ENCODE measurements at regions not wholly inside any gene's neighbourhood (a gene's known extent, or its start where the extent isn't known, plus 50 kb on each side); places are given as distances from the start of the nearest gene placed in this dataset.

DNA sequence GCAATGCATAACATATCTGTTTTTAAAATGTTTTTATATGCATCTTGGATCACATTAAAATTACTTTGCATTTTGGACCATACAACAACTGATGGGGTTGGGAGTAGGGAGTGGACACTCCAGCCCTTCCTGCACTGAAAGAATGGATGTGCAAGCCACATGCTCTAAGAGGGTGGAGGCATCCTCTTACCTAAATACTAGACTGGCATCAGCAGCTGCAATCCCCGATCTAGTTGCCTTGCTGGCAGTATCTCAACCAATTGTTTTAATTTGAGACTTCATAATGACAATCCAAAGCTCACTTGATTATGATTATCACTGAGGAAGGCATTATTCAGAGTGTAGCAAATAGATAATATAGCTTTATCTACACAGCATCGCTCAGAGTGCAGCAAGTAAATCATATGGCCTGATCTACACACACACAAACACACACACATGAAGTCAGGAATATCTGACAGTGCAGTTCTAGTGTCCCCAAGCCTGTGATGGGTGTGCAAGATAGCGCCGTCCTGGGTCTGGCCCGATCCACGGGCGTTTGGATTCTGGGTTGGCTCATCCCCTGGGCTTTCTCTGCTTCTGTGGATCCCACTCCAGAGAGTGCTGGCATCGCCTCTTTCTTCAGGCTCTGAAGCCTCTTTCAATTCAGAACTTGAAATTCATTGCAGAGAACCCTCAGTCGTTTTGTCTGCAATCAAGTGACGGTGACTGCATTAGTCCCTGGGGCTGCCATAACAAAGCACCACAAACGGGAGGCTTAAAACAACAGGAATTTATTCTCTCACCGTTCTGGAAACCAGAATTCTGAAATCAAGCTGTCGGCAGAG, 181.3 kb downstream of the ETS2 start:
- ChIA-PET CTCF (no interaction called here), POLR2A (no interaction called here)
- no peaks in the 10 kb centered on the region for H3K27me3 ChIP-seq (ENCODE audit: control insufficient read depth in 2 of 2, insufficient read depth in 2 of 2, low read length in 2 of 2)
- H3K79me2 ChIP-seq (ENCODE audit: control insufficient read depth, insufficient read depth, low read length), result no peaks in the 10 kb centered on the region
- peaks cover 32% of the 10 kb centered on the region for H3K4me1 ChIP-seq (ENCODE audit: control insufficient read depth, extremely low read depth, insufficient read depth, low read length)
- no TSS peak for BruUV-seq (replicated peaks)
- H3K4me2 ChIP-seq (ENCODE audit: insufficient read depth, low read length), result no peak overlapping the region
- intact Hi-C loops (cut with micrococcal nuclease) (no loop called here), dilution Hi-C loops (cut with MboI; ENCODE audit: extremely low pct_ligation_motif_present, low sequenced_read_pairs) (no loop called here)
- no peaks in the 10 kb centered on the region for H3K9me3 ChIP-seq (replicated peaks; ENCODE audit: control insufficient read depth, insufficient read depth, low read length)
- no peak for DNase-seq (ENCODE audit: low read depth, low spot score)
- no peak overlapping the region for H3K4me3 ChIP-seq (replicated peaks in 1 of 3; ENCODE audit: insufficient read depth in 1 of 3, low read depth in 1 of 3, low read length in 3 of 3)
- H4K20me1 ChIP-seq (replicated peaks; ENCODE audit: control insufficient read depth, extremely low read depth, insufficient read depth, low read length), result no peaks in the 10 kb centered on the region
- no peak overlapping the region for H3K27ac ChIP-seq (ENCODE audit: insufficient read depth, low read depth, low read length)
- H3K9ac ChIP-seq (replicated peaks; ENCODE audit: extremely low read depth, insufficient read depth, low read length), result no peak overlapping the region
- H3K36me3 ChIP-seq (ENCODE audit: control insufficient read depth in 2 of 2, extremely low read depth in 1 of 2, insufficient read depth in 2 of 2, low read length in 2 of 2), result no peaks in the 10 kb centered on the region
- TF ChIP-seq POLR2AphosphoS5 (IDR thresholded peaks at IDR 0.05; ENCODE audit: insufficient read depth, low read depth, low read length) (no peak), EZH2 (IDR thresholded peaks at IDR 0.05; ENCODE audit: borderline replicate concordance, low read depth, low read length, severe bottlenecking) (no peak), GATA2 (IDR thresholded peaks at IDR 0.05; ENCODE audit: insufficient read depth, insufficient read length, low read depth, low read length) (no peak), FOS (IDR thresholded peaks at IDR 0.05; ENCODE audit: borderline replicate concordance, insufficient read depth, low read length) (no peak), JUN (IDR thresholded peaks at IDR 0.05; ENCODE audit: borderline replicate concordance, insufficient read depth, insufficient read length, low read depth) (no peak)
- TF ChIP-seq, protein P1, sequence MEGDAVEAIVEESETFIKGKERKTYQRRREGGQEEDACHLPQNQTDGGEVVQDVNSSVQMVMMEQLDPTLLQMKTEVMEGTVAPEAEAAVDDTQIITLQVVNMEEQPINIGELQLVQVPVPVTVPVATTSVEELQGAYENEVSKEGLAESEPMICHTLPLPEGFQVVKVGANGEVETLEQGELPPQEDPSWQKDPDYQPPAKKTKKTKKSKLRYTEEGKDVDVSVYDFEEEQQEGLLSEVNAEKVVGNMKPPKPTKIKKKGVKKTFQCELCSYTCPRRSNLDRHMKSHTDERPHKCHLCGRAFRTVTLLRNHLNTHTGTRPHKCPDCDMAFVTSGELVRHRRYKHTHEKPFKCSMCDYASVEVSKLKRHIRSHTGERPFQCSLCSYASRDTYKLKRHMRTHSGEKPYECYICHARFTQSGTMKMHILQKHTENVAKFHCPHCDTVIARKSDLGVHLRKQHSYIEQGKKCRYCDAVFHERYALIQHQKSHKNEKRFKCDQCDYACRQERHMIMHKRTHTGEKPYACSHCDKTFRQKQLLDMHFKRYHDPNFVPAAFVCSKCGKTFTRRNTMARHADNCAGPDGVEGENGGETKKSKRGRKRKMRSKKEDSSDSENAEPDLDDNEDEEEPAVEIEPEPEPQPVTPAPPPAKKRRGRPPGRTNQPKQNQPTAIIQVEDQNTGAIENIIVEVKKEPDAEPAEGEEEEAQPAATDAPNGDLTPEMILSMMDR (IDR thresholded peaks at IDR 0.05; ENCODE audit: extremely low read depth in 1 of 2, insufficient read depth in 1 of 2, low read depth in 1 of 2, low read length in 2 of 2), result no peak
- FAIRE-seq, result no peak
- H3K9me1 ChIP-seq (replicated peaks; ENCODE audit: control insufficient read depth, extremely low read depth, insufficient read depth, low read length), result no peaks in the 10 kb centered on the region
- no peak overlapping the region for H2AFZ ChIP-seq (ENCODE audit: low read depth, low read length)

Measured in endothelial cell of umbilical vein (primary cell).